ENCODE measurements at regions not wholly inside any gene's neighbourhood (a gene's known extent, or its start where the extent isn't known, plus 50 kb on each side); places are given as distances from the start of the nearest gene placed in this dataset.

GRCh38 chr5:93150311-93151012 is 430.6 kb downstream of the NR2F1-AS1 start:
- TF ChIP-seq, protein P1, sequence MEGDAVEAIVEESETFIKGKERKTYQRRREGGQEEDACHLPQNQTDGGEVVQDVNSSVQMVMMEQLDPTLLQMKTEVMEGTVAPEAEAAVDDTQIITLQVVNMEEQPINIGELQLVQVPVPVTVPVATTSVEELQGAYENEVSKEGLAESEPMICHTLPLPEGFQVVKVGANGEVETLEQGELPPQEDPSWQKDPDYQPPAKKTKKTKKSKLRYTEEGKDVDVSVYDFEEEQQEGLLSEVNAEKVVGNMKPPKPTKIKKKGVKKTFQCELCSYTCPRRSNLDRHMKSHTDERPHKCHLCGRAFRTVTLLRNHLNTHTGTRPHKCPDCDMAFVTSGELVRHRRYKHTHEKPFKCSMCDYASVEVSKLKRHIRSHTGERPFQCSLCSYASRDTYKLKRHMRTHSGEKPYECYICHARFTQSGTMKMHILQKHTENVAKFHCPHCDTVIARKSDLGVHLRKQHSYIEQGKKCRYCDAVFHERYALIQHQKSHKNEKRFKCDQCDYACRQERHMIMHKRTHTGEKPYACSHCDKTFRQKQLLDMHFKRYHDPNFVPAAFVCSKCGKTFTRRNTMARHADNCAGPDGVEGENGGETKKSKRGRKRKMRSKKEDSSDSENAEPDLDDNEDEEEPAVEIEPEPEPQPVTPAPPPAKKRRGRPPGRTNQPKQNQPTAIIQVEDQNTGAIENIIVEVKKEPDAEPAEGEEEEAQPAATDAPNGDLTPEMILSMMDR (IDR thresholded peaks at IDR 0.05), result no peak
- no peak for TF ChIP-seq POLR2AphosphoS5 (IDR thresholded peaks at IDR 0.05)
- no peak for TF ChIP-seq POLR2A (IDR thresholded peaks at IDR 0.05)
- no peak for TF ChIP-seq EP300 (IDR thresholded peaks at IDR 0.05)
- ATAC-seq, result no peak
- WGBS, 2 donors (ENCODE audit: low coverage in 1 of 2), result 93% methylated on average over 3 of the region's 3 CpGs; no CpG with 5 or more reads in 1 of the 2 donors
- Histone ChIP-seq H3K4me3 (no peak overlapping the region), H3K4me1 (peaks cover 0 to 6% (median 0%) of the 10 kb centered on the region in 3 donors), H3K27ac (no peak overlapping the region), H3K9me3 (no peaks in the 10 kb centered on the region), H3K36me3 (no peaks in the 10 kb centered on the region), H3K27me3 (no peaks in the 10 kb centered on the region)

DNA sequence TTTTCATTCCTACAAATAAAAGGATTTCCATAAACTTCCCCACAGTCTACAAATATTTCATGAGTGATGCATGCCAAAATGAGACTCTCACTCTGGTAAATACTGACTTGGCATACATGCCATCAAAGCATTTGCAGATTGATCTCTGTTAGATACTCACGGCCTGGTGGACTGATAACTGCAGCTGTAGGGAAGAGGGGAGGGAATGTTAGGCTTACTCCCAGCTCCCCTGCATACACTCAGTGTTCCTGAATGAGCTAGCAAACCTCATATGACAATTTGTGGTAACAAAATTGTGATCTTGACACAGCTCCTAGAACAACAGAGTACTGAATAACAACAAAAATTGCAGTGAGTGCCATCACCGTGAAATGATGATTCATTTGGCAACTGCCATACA is 435.3 kb downstream of the NR2F1-AS1 start:
- Histone ChIP-seq H3K27me3 (no peaks in the 10 kb centered on the region), H3K4me1 (peaks cover 0 to 5% (median 0%) of the 10 kb centered on the region in 3 donors), H3K36me3 (no peaks in the 10 kb centered on the region), H3K27ac (no peak overlapping the region), H3K9me3 (no peaks in the 10 kb centered on the region), H3K4me3 (no peak overlapping the region)
- 91 to 95% methylated on average over 2 of the region's 2 CpGs for WGBS, 2 donors (ENCODE audit: low coverage in 1 of 2)
- no peak for ATAC-seq
- TF ChIP-seq, protein P1 (IDR thresholded peaks at IDR 0.05), result no peak
- no peak for TF ChIP-seq POLR2A (IDR thresholded peaks at IDR 0.05)
- no peak for TF ChIP-seq POLR2AphosphoS5 (IDR thresholded peaks at IDR 0.05)
- TF ChIP-seq EP300 (IDR thresholded peaks at IDR 0.05), result no peak

DNA sequence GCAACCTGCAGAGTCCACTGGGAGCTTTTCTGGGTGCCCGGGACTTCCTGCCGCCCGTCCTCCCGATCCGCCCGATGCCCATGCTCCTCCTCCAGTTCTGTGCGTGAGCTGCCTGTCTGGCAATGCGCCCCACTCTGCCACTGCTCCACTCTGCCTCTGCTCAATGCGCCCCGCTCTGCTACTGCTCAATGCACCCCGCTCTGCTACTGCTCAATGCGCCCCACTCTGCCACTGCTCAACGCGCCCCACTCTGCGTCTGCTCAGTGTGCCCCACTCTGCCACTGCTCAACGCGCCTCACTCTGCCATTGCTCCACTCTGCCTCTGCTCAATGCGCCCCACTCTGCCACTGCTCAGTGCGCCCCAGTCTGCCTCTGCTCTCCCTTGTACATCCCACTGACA is 436.0 kb downstream of the NR2F1-AS1 start:
- Histone ChIP-seq H3K4me3 (no peak overlapping the region), H3K27ac (no peak overlapping the region), H3K36me3 (no peaks in the 10 kb centered on the region), H3K27me3 (no peaks in the 10 kb centered on the region), H3K4me1 (no peaks in the 10 kb centered on the region), H3K9me3 (no peaks in the 10 kb centered on the region)
- no peak for ATAC-seq
- WGBS, 2 donors (ENCODE audit: low coverage in 1 of 2), result 92 to 99% methylated on average over 9 to 17 of the region's 19 CpGs
- no peak for TF ChIP-seq POLR2A (IDR thresholded peaks at IDR 0.05)
- TF ChIP-seq, protein P1 (IDR thresholded peaks at IDR 0.05), result no peak

DNA sequence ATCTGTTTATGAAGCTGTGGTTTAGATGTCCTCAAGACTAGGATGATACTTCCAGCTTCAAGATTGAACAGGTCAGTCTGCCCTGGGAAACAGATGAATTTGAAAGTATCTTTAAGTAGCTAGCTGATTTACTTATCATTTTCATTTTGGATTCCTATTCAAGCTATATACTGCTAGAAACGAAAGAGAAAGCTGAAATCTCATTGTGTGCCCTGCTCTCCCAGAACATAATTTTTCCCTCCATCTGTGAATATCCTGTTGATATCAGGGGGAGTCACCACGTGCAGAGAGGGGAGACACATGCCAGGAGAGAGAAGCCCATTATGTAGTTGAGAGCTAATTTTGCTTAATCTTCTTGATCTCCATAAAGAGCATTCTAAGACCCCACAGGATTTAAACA is 439.1 kb downstream of the NR2F1-AS1 start:
- TF ChIP-seq, protein P1 (IDR thresholded peaks at IDR 0.05), result no peak
- TF ChIP-seq EP300 (IDR thresholded peaks at IDR 0.05), result no peak
- no peak for TF ChIP-seq POLR2AphosphoS5 (IDR thresholded peaks at IDR 0.05)
- no peak for TF ChIP-seq POLR2A (IDR thresholded peaks at IDR 0.05)
- Histone ChIP-seq H3K9me3 (no peaks in the 10 kb centered on the region), H3K4me1 (no peaks in the 10 kb centered on the region), H3K27me3 (no peaks in the 10 kb centered on the region), H3K27ac (no peak overlapping the region), H3K36me3 (no peaks in the 10 kb centered on the region), H3K4me3 (no peak overlapping the region)
- no peak for ATAC-seq
- WGBS, 2 donors (ENCODE audit: low coverage in 1 of 2), result 8 to 37% methylated on average over 2 of the region's 2 CpGs
